Activated T-cell treated with anti-CD3 and anti-CD28 coated beads, Interleukin-2, amount 50 U/mL, for 48 hours (primary cell): ENCODE measurements at regions not wholly inside any gene's neighbourhood (a gene's known extent, or its start where the extent isn't known, plus 50 kb on each side); places are given as distances from the start of the nearest gene placed in this dataset.
"Not testable (repeated sequence)": the region's sequence is repeated elsewhere in the genome, so short reads cannot be mapped to it uniquely, and the experiment has no call there.

Experiments
- DNase-seq, 2 experiments: peaks; one replicate each; pipeline ENCODE4 v3.0.0-alpha.2; 2020

DNA sequence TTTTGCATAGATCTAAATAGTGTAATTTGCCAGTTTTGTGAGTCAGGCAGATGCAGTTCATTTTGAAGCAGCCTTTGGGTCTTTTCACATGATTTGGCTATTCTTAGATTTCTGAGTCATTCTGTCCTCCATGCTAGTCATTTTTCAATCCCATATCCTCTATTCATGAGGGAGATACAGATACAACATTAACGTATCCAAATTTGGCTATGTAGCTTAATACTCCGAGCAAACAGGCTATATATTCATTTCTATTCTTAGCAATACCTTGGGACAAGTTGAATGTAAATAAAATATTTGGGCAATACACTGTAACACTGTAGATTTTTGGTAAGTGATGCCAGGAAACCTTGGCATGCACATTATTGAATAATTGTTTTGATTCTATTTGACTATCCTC is 270.7 kb upstream of the PDE3A start:
- no peak for DNase-seq

DNA sequence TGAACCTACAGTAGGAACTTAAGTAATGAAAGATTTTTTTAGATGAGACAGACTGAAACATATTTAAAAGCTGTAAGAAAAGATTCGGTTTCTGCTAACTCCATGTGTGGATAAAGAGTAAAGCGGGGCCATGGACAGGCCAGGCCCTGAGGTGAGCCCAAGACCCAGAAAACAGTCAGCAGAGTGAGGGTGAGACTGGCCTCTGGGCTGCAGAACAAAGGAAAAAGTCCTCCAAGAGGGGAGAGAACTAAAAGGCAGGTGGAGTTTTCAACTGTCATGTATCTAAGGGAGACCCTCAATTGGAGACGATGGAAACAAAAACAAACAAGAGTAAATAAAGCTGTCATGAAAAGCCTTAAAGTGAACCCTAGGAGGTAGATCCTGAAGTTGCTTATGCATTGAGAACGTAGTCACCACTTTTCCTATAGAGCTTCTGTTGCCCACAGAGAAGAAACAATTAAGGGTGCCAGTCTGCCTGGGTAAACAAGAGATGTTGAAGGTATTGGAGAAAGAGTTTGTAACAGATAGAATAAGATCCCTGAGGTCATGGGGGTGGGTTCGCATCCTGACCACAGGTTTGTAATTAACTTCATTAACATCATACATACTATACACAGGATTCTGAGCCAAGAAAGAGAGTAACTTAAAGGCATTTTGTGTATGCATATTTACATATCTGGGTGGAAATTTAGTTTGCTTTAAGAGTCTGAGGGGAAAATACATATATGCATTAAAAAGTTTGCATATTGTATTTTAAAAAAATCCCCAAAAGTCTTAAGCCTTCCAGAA is 268.7 kb upstream of the PDE3A start:
- no peak for DNase-seq

DNA sequence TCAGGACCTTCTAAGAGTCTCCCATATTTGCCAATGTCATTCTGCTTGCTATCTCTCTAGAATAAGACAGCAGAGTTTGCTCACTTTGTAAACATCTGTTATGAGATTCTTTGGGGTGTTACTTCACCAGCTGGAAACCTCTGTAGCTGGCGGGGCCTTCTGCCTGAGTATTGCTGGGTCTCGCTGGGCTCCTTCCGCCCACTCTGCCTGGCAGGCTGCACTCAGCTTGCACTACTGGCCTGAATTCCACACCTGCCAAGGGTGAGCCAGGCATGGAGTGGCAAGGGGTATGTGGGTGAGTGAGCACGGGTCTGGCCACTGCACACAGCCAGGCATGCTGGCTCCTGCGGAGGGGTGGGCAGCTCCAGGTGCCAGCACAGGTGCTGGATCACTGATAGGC is 267.3 kb upstream of the PDE3A start:
- DNase-seq = no peak

DNA sequence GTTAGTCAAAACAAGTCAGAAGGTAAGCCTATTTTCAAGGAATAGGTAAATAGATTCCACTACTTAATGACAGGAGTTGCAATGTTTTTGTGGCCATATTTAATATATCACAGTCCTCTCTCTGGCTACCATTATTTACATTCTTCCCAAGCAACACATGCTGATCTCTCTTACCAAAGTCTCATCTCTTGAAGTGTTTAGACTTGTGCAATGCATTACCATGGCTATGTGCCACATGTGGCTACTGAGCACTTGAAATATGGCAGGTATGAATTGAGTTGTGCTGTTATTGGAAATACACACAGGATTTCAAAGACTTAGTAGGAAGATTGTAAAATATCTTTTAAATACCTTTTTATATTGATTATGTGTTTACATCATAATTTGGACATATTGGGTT is 262.4 kb upstream of the PDE3A start:
- no peak for DNase-seq

DNA sequence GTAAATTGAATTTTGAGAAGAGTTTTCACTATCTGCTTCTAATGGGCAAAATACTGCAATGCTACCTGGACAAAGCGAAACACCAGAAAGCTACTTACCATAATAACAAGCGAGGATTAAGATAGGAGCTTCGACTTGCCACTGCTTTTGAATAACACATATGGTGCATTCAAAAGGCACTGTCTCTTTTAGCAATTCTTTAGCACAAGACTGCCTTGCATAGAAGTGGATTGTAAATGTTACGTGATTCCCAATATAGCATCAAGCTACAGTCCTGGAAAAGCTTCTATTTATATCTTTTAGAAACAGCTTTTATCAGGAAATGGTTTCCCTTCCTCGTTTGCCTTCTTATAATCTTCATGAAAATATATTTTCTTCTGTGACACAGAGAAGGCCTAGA is 258.7 kb upstream of the PDE3A start:
- no peak for DNase-seq

DNA sequence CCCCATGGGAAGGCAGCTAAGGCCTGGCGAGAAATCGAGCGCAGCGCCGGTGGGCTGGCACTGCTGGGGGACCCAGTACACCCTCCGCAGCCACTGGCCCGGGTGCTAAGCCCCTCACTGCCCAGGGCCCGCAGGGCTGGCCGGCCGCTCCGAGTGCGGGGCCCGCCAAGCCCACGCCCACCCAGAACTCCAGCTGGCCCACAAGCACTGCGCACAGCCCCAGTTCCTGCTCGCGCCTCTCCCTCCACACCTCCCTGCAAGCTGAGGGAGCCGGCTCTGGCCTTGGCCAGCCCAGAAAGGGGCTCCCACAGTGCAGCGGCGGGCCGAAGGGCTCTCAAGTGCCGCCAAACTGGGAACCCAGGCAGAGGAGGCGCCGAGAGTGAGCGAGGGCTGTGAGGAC is 253.0 kb upstream of the PDE3A start:
- DNase-seq = not testable (repeated sequence)

DNA sequence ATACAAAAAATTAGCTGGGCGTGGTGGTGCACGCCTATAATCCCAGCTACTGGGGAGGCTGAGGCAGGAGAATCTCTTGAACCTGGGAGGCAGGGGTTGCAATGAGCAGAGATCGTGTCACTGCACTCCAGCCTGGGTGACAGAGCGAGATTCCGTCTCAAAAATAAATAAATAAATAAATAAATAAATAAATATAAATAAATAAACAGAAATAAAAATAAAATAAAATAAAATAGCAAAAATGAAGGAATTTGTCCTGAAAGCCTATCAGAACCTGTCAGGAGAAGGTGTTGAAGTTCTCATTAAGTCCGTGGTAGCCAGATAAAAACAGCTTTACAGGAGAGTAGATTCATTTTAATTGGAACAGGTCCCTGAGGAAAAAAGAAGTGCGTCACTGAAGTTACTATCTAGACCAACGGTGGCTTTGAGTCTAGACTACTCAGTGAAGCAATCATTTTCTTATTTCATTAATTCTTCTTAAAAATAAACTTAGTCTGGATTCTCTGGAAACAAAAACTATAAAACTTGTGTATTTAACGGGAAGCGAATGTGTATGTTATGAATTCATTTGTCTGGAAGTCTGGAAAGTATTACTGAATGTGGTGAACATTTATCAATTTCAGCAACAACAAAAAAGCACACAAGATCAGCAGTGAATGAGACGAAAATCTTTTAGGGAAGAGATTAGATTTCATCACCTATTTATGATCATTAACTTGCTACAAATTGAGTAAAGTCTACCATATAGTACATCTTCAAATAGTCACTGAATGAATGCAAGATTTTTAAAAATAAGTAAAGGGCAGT is 248.5 kb upstream of the PDE3A start:
- DNase-seq = no peak

DNA sequence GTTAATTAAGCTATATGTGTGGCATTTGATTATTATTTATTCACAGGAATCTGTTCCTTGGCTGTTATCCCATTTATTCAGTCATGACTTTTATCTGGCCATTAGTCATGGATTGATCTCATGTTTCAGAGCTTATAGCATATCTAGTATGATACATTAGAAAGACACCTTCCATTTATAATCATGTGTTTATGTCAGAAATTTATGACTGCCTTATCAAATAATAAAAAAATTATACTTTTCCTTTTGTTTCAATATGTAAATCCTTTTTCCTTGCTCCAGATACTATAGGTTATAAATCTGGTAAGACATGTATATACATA is 248.0 kb upstream of the PDE3A start:
- DNase-seq = no peak

DNA sequence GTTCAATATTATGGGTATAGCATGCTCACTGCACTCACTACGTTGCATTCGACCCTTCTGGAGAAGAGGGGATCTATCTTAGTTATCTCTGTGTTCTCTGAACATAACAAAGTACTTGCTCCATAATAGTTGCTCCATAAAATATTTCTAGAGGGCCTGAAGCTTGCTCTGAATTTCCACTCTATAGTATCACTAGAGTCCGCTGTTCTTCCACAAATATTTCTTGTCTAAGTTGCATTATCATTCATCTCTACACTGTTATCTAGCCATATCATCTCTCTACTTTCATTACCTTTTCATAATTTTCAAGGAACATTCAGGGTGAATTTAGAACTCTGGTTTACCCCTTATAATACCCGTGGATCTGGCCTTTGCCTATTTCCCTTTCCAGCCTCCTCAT is 246.1 kb upstream of the PDE3A start:
- DNase-seq = no peak

DNA sequence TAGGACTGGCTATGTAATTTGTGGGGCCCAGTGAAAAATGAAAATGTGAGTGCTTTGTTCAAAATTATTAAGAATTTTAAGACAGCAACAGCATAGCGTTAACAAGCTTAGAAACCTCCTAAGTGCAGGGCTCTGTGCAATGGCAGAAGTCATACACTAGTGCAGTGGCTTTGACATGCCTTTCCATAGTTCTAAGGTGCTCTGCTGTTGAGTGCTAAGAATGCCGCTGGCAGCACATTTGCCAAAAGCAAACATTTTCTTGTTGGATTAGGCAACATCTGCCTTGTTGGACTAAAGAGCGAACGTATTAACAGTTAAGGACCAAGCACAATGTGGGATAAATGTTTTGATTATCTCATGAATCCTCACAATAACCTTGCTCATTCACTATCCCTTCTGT is 244.9 kb upstream of the PDE3A start:
- no peak for DNase-seq

DNA sequence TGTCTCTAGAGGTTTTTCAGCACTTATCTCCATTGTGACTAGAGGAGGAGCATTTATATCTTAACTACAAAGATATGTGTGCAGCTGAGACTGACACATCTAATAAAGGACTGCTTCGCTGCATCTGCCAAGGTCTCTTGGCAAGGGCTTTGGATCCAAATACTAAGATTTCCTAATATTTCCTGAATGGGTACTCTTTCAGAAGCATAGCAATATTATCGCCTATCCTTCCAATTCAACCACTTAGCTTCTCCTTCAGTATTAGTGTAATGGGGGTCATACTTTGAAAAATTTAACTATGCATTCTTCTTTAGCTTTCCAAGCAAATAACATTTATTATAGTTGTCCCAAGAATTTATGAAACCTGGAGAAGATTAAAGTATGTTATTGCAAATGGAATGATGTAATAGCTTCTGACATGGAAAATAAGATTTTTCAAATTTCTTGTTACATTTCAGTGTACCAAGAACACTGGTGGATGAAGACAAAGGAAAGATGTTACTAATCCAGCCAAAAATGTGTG is 243.0 kb upstream of the PDE3A start:
- no peak for DNase-seq

DNA sequence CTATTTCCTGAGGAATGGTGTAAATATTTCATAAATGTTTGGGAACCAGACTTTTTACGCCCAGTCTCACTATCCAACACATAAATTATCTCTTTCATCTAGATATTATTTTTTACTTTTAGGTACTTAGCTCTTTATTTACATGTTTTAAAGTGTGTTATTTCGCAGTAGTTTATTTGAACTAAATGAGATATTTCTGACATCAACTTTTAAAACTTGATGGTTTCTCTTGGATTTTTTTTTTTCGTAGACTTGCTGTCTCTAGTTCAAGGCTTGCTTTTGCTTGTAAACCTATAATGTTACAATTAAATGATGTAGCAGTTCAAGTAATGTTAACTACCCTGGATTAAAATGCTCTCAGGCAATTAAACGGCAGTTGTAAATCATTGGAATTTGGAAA is 241.7 kb upstream of the PDE3A start:
- DNase-seq = no peak

DNA sequence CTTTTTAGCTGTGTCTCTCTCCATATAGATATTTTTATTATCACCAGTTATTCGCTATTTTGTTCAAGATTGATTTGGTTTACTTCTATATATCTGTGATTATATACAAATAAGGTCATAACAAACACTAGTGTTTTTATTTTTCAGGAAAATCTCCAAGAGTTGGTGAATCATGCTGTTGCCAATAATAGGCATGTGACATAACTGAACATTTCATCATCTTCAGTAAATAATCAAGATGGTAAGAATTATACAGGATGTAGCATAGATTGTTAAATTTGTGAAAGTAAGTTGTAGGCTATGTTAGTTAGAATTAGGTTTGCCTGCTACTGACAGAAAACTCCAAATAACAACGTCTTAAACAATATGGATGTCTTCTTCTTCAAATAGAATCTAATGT is 240.9 kb upstream of the PDE3A start:
- DNase-seq = no peak

DNA sequence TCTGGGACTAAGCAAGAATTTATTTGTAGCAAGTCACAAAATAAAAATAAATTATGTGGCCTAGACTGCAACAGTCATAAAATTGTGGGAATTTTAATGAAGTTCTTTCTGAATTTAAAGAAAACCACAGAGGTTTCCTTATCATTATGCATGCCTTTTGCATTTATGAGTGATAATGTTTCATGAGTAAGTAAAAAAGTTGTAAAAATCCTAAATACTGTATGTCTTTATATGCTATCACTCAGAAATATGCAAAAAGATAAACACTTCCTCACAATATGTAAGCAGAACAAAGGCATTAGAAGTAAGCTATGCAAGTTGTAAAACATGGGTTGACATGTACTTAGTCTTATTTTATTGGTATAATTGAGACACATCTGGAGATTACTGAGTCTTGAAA is 239.4 kb upstream of the PDE3A start:
- DNase-seq = no peak

DNA sequence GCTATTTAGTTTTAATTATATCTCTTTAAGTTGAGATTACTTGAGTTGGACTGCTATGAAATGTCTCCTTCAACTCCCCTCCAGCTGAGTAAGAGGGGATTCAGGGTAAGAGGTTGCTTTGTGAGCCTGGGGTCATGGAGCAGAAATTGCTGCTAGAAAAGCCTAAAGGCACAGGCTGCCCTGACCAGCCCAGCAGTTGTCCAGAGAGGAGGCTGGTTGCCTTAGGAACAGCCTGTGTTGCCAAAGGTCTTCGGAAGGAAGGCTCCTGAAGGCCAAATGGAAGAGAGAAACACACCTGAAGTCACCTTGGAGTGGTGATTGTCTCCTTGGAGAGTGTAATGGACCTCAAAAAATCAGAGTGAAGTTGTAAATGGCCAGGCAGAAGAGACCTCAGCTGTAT is 235.5 kb upstream of the PDE3A start:
- DNase-seq = no peak

DNA sequence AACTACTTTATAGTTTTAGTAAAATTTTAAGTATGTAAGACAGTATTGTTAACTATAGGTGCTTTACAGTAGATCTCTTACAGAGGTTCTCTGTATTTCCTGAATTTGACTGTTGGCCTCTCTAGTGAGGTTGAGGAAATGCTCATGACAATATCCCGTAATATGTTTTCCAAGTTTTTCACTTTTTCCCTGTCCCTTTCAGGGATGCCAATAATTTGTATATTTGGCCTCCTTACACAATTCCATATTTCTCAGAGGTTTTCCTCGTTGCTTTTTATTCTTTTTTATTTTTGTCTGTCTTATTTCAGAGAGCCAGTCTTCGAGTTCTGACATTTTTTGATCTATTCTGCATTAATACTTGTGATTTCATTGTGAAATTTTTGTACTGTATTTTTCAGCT is 233.7 kb upstream of the PDE3A start:
- DNase-seq = no peak

DNA sequence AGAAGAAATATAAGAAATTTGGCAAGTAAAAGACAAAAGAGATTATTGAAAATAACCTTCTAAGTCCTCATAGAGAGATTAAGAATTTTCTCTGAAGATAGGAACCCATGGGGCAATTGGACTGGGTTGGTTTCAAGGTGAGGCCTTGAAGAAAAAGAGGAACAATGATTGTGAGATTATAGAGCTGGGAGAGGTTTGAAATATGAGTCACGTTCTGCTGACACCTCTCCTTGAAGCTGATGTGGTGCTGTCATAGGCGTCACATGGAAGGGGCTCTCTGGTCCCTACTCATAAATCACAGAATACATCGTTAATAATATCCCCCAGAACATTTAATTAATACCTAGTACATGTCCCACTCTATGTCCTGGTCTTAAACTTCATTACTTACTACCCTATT is 227.6 kb upstream of the PDE3A start:
- DNase-seq = no peak

DNA sequence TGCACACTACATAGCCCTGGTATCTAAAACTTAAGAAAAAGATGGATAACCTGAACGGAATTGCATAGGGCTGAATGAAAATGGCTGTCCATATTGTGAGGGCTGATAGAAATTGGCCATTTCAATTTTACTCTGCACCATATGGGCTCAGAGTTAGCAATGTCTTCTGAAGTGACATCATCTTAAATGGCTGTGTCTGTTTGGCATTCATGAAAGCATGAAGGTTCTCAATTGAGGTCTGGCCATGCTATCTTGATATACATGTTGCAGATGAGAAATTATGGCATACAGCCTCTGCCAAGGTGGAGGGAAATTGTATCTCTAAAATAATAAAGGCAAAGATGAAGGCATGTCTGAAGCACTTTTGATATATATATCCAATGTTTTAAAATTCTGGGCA is 226.0 kb upstream of the PDE3A start:
- no peak for DNase-seq

DNA sequence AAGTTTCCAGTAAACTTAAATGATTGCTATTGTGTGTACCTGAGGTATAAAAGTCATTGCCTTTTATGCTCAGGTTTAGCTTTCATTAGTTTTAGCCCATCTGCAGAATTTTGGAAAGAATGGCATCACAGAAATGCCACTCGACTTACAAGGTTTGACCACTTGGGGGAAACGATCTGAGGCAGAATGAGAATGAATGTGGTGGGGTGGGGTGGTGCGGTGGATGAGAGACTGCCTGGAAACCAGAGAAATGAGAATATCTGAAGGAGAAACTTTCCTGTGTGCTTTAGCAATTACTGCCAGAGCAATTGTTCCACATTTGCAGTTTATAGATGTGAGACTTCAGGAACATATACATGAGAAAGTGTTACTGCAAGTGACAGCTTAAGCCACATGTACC is 225.4 kb upstream of the PDE3A start:
- no peak for DNase-seq

DNA sequence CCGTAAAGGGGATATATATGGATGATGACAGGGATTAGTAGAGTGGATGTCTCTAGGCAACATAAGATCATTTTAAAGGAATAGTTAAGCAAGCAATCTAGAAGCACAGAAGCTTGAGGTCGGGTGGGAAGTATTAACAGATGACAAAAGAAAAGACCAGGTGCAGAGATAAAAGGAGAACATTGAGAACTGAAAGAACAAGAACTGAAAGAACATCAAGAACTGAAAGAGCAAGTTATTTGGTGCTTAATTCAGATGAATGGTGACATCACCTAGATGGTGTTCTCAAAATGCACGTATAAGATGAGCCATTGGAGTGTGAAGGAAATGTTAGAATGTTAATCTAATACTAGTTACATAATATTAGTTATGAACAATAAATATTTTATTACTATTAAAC is 224.0 kb upstream of the PDE3A start:
- DNase-seq = no peak

DNA sequence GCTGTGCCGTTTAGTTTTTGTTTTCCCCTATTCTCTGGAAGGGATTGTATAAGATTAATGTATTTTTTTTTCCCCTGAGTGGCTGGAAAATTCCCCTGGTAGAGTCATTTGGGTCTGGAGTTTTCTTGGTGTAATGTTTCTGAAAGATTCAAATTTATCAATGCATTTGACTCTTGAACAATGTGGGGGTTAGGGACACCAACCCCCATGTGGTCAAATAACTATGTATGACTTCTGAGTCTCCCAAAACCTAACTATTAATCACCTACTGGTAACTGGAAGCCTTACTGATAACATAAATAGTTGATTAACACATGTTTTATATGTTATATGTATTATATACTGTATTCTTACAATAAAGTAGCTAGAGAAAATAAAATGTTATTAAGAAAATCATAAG is 220.1 kb upstream of the PDE3A start:
- DNase-seq = no peak

DNA sequence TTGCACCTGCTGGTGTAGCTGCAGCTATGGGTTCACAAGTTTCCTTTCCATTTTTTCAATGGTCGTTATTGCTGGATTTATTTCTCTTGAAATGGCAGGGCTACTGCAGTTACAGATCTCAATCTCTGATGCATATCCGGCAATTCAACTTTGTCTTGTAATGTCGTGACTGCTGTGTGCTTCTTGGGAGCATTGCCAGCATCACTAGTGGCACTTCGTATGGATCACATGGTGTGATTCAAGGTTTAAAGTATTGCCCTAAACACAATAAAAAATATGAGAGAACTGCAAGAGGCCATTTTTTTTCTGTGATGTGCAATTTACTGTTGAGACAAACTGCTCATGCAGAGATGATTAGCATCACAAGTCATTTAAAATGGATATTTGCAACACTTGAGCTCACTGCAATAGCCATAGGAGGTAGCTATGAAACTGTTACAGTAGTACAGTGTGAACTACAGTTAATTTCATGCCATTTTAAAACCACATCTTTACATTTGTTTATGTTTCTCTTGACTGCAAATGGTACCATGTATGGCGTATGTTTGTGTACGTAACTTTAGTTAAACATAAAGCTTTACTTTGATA is 217.4 kb upstream of the PDE3A start:
- DNase-seq = no peak

DNA sequence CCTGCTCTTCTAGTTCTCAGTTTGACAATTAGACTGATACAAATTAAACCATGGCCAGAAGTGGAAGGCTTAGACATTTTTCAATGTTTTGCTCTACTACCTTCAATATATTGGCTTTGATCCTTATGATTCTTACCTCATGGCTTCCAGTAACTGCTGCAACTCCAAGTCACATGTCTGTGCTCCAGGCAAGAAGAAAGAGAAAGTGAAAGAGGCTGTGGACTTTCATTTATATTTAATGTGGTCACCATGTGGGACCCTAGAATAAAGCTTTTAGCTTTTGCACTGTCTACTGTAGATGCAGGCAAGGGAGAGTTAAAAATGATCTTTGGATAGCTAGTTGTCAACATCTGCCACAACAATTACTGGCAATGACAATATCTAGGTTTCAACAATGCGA is 214.3 kb upstream of the PDE3A start:
- DNase-seq = no peak

DNA sequence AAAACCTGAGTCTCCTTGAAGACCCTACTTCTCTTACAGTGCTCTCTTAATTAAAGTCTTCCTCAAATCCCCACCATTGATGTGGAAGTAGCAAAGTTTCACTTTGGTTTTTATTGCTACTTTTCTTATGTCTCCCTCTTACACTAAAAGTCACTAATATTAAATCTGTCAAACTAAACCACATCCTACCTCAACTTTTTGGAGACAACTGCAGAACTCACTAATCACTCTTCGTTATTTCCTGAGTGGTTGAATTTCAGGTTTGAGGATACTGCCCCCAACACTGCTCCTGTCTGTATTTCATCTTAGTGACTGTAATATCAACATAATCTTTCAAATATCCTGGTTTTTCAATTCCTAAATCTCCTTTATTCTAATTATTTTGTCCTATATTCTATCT is 213.0 kb upstream of the PDE3A start:
- DNase-seq = no peak
